Kidney glomerular epithelial cell (primary cell): ENCODE measurements at regions not wholly inside any gene's neighbourhood (a gene's known extent, or its start where the extent isn't known, plus 50 kb on each side); places are given as distances from the start of the nearest gene placed in this dataset.
A peak's percentile ranks its signal among the peaks of the same experiment; 100 is the strongest.
"Not testable (repeated sequence)": the region's sequence is repeated elsewhere in the genome, so short reads cannot be mapped to it uniquely, and the experiment has no call there.

ENCODE experiments used
- DNase-seq: peaks from one replicate; lab custom pipeline; 2025; lab: John Stamatoyannopoulos, UW

GRCh38 chr4:130632731-130633604 lies 1537.0 kb downstream of the C4orf33 start:
- DNase-seq = no peak

DNA sequence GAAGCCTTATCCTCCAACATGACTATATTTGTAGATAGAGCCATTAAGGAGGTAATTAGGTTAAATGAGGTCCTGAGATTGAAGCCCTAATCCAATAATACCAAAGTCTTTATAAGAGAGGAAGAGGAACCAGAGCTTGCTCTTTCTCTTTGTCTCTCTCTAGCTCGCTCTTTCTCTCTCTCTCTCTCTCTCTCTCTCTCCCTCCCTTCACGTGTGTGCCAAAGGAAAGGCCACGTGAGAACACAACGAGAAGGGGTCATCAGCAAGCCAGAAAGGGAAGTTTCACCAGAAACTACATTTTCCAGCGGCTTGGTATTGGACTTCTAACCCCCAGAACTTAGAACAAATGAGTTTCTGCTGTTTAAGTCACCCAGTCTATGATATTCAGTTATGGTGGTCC lies 1540.5 kb downstream of the C4orf33 start:
- DNase-seq = no peak

DNA sequence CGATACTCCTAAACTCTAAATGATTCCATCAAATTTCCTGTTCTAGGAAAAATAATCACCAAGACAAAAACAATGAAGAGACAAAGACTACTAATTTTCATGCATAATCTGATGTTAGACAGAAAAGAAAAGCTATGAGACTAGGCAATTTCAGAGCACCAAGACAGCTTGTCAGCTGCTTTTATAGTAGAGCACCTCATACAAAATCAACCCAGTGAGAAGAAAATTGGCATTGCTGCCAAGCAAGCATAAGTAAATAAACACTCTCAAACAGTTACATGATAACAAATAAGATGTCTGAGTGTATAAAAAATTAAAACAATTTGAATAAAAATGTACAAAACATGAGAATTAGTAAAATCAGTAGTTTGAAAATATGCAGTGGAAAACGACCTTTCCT lies 1544.6 kb downstream of the C4orf33 start:
- no peak for DNase-seq

DNA sequence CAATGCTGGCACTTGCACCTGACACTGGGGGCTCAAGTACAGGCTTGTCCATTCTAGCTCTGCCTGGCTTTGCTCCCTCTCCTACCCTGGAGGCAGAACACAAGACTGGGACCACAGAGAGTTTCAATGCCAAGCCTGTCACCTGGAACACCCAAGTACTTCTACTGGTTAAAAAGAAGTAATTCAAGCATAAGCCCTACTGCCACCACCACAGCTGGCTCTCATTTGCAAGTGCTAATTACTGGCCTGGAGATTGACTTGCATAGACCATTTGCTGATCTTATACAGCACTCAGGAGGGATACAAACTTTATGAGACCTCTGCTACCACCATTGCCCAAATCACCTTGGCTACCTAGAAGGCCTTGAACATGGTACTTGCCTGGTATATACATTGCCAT lies 1550.9 kb downstream of the C4orf33 start:
- no peak for DNase-seq

DNA sequence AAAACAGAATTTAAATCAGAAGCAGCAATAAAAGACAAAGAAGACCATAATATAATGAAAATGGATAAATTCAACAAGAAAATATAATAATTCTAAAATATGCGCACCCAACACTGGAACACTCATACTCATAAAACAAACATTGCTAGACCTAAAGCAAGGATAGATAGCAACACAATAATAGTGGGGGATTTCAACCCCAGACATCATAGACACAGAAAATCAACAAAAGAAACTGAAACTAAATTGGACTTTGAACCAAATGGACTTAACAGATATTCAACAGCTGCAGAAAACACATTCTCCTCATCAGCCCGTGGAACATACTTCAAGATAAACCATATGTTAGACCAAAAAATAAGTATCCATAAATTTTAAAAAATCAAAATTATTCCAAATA lies 1552.6 kb downstream of the C4orf33 start:
- DNase-seq = no peak

GRCh38 chr4:130653842-130654241 lies 1557.9 kb downstream of the C4orf33 start:
- no peak for DNase-seq

DNA sequence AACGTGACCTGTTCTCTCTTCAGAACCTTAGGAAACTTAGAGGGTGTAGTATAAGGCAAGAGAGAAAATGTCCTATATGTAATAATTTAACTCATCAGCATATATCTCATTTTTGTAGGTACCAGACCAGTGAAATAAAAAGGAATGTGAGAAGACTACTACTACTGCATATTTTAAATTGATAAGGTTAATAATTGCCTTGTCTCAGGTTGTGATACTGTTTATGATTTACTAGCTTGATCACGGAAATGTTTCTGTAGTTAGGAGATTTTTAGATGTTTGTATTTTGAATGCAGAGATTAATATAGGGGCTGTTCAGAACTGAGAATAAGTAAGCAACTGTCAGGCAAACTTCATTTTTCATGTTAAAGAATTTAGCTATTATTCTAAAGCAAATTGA lies 1563.4 kb downstream of the C4orf33 start:
- peak; percentile 42 for DNase-seq

GRCh38 chr4:130668859-130669258 lies 1572.9 kb downstream of the C4orf33 start:
- DNase-seq = no peak

DNA sequence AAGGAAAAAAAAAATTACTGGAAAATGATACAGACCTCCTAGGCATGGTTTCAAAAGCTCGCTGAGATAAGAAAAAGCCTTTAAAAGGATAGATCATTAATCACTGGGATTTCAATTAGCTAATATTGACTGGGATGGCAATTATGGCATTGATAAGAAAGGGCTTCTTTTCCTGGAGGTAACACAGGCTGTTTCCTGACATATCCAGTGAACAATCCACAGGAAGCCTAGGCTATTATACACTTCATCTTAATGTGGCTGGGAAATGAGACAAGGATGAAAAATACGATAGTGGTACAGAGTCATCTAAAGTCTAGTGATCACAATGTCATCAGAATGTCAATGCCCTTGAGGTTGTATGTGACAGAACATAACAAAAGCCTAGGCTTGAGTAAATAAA lies 1579.3 kb downstream of the C4orf33 start:
- DNase-seq = no peak

DNA sequence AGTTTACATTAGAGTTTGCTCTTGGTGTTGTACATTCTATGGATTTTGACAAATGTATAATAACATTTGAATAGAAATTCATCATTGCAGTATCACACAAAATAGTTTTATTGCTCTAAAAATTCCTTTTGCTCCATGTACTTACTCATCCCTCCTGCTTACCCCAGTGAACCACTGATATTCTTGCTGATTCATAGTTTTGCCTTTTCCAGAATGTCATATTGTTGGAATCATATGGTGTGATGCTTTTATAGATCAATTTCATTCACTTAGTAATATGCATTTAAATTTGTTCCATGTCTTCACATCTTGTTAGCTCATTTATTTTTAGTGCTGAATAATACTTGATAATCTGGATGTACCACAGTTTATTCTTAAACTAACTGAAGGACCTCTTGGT lies 1593.2 kb downstream of the C4orf33 start:
- no peak for DNase-seq

GRCh38 chr4:130698251-130698650 lies 1602.3 kb downstream of the C4orf33 start:
- no peak for DNase-seq

DNA sequence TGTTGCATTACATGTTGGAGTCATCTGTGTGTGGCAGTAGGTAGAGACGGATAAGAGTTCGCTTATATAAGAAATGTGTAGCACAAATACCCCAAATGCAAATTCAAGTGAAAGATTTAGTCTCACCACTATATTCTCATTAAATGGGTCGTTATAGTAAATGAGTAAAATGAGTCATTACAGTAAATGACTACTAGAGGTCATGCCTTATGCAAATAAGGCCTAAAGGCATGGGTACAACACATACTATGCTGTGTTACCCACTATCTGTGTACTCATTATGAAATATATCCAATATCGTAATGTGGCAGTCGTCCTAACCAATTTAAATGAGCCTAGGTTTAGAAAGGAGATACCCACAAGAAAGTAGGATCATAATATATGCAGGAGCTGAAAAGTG lies 1603.1 kb downstream of the C4orf33 start:
- DNase-seq = no peak

DNA sequence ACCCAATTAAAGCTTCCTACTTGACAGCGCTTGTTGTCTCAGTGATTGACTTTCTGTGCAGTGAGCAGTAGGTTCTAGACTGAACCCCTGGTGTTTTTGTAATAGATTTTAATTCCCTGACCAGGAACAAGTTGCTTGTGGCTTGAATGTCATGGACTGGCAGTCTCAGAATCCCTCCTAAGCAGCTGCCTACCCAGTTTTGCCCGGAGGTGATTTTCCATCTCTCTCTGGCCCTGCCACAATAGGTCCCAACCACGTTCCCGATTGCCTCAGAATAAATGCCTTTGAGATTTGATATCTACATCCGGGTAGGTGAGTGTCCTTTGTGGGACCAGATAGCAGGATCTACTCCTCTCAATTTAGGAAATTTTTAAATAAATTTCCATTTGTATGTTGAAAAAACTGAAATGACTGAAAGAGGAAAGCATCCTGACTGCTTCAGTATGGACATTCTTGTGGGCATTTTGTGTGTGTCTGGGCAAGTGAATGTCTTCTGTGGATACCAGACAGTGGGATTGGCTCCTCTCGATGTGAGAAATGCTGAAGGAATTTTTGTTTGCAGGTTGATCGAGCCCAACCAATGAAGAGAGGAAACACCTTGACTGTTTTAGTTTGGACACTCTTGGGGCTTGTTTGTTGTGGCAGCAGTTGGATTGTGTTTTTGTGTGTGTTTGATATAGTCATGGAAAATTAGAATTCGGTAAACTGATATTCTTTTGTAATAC lies 1607.4 kb downstream of the C4orf33 start:
- DNase-seq = peak; percentile 45

DNA sequence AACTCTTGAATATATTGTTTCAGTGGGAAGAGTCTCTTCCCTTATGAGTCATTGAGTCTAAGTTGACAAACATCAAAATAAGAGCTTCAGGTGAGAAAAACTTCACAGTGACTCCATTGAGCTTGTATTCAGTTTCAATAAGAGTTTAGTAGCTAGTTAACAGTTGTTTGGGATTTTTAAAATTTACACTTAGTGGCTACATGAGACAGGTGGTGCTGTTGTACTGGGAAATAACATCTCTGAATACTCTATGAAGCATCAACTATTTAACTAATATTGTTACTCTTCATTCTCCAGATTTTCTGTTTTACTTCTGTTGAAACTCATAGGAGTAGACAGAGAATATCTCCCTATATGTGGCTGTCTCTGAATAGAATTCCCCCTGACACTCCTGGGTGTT lies 1609.1 kb downstream of the C4orf33 start:
- no peak for DNase-seq

GRCh38 chr4:130712038-130712437 lies 1616.1 kb downstream of the C4orf33 start:
- DNase-seq = no peak

GRCh38 chr4:130714006-130714405 lies 1618.1 kb downstream of the C4orf33 start:
- no peak for DNase-seq

DNA sequence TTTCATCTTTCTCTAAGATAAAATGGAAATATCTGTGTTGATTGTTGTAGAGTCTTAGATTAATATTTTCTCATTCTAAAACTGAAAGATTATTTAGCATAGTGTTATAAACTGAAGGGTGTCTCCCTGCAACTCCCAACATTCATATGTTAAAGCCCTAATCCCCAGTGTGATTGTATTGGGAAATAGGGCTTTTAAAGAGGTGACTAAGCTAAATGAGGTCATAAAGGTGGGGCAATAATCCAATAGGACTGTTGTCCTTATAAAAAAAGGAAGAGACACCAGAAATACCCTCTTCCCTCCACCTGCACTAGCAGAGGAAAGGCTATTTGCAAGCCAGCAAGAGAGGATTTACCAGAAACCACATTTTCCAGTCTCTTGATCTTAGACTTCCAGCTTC lies 1626.4 kb downstream of the C4orf33 start:
- DNase-seq = no peak

- no peak for DNase-seq
Observed at GRCh38 chr4:130736436-130737185, 1640.7 kb downstream of the C4orf33 start.

- DNase-seq = no peak
Observed at GRCh38 chr4:130738233-130738632, 1642.3 kb downstream of the C4orf33 start.

DNA sequence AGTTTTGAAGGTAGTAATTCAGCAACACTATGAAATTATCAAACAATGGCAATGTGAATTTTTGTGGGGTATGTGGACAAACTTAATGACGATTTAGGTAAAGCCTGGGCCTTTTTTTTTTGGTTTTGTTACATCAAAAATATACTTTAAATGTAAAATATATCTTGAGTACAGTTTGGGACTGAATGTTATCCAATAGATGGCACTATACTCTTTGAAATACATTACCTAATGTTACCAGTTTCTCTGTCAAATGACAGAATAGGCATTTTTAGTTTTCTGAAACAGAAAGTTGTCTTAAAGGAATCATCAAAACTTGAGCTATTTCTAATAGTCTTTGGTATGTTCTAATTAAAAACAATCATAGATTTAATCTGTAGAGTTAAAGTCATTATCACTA lies 1651.9 kb downstream of the C4orf33 start:
- peak; percentile 2 for DNase-seq

DNA sequence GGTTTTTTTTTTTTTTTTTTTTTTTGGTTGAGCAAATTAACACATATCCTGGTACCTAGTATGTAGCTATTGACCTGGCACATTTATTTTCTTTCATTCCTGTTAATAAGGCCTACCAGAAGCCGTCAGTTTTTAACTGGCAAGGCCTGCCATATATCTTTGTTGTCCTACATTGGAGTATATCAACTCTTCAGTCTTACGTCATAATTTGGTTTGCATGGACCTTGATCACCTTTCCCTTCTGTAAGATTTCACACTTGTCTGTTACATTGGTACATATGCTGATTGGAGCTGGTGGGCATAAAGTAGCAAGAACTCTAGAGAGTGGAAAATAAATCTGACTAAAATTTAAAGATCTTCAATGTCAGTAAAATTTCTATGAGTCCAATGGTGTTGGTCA lies 1658.0 kb downstream of the C4orf33 start:
- no peak for DNase-seq

GRCh38 chr4:130760246-130760645 lies 1664.3 kb downstream of the C4orf33 start:
- DNase-seq = no peak

DNA sequence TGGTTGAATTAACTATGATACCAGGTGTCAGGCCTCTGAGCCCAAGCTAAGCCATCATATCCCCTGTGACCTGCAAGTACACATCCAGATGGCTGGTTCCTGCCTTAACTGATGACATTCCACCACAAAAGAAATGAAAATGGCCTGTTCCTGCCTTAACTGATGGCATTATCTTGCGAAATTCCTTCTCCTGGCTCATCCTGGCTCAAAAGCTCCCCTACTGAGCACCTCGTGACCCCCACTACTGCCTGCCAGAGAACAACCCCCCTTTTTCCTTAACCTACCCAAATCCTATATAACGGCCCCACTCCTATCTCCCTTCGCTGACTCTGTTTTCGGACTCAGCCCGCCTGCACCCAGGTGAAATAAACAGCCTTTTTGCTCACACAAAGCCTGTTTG lies 1671.4 kb downstream of the C4orf33 start:
- DNase-seq = not testable (repeated sequence)
